B cell (primary cell): ENCODE measurements at regions not wholly inside any gene's neighbourhood (a gene's known extent, or its start where the extent isn't known, plus 50 kb on each side); places are given as distances from the start of the nearest gene placed in this dataset.

ENCODE experiments used
- ATAC-seq: fragments of 200-7000 bp; cut with Tn5 transposase; one replicate; pipeline ENCODE4 v1.10.0; 2021; ENCODE audit warnings: low read depth, mild to moderate bottlenecking, moderate number of reproducible peaks, moderate library complexity
- CTCF ChIA-PET: fragments of 350-600 bp; sonication (Branson Sonifier 250); formaldehyde crosslinking; loops from one replicate; lab custom pipeline; 2021; ENCODE audit warnings: antibody characterized with exemption, inconsistent platforms; lab: Charles Lee
- POLR2A ChIA-PET: fragments of 350-600 bp; sonication (Branson Sonifier 250); formaldehyde crosslinking; loops from one replicate; lab custom pipeline; 2021; ENCODE audit warnings: antibody characterized with exemption; lab: Charles Lee
- DNase-seq: peaks from one replicate; pipeline ENCODE4 v3.0.0; 2013
- H2AFZ ChIP-seq: 2 replicates; pipeline ENCODE4 v1.6.1; 2012; ENCODE audit warnings: mild to moderate bottlenecking, low read depth, low read length; ENCODE audit not compliant: insufficient read depth, poor library complexity, severe bottlenecking
- H3K27ac ChIP-seq, 2 donors: 1 replicate in 1 of 2; 2 replicates in 1 of 2; pipeline ENCODE4 v1.5.1; 2012 to 2013; ENCODE audit warnings: low read length in 2 of 2, mild to moderate bottlenecking in 2 of 2, moderate library complexity in 1 of 2
- H3K27me3 ChIP-seq, 4 experiments: fragments of 200-600 bp in 1 of 4; sonication (generic) in 1 of 4; replicated peaks in 1 of 4; 1 replicate in 2 of 4; 2 replicates in 2 of 4; pipeline versions ENCODE4 v1.6.1 to v1.7.0; 2013 to 2016; ENCODE audit warnings: low read length in 3 of 4, mild to moderate bottlenecking in 2 of 4, mixed read lengths in 1 of 4, moderate library complexity in 1 of 4; ENCODE audit not compliant: insufficient read depth in 4 of 4, control insufficient read depth in 3 of 4; ENCODE audit errors: control extremely low read depth in 1 of 4
- H3K36me3 ChIP-seq, 2 experiments: replicated peaks in 1 of 2; 1 replicate in 1 of 2; 2 replicates in 1 of 2; pipeline versions ENCODE4 v1.6.1 to v1.7.1; 2013; ENCODE audit warnings: low read length in 1 of 2; ENCODE audit not compliant: insufficient read depth in 2 of 2, control insufficient read depth in 1 of 2; ENCODE audit errors: control extremely low read depth in 1 of 2, extremely low read depth in 1 of 2
- H3K4me1 ChIP-seq, 2 donors: fragments of 200-600 bp in 1 of 2; sonication (generic) in 1 of 2; 1 replicate in 1 of 2; 2 replicates in 1 of 2; pipeline versions ENCODE4 v1.5.1 to v1.6.1; 2013 to 2017; ENCODE audit warnings: low read length in 2 of 2; ENCODE audit not compliant: control insufficient read depth in 2 of 2, insufficient read depth in 2 of 2
- H3K4me2 ChIP-seq: replicated peaks from 2 replicates; pipeline ENCODE3; 2012; ENCODE audit warnings: mild to moderate bottlenecking, low read depth, low read length; ENCODE audit not compliant: poor library complexity, severe bottlenecking
- H3K4me3 ChIP-seq, 5 experiments: fragments of 200-600 bp in 1 of 5; sonication (generic) in 1 of 5; 1 replicate in 3 of 5; 2 replicates in 2 of 5; pipeline versions ENCODE4 v1.5.1 to v1.7.0; 2011 to 2016; ENCODE audit warnings: low read length in 4 of 5, mild to moderate bottlenecking in 4 of 5, low read depth in 2 of 5, control low read depth in 1 of 5, moderate library complexity in 1 of 5; ENCODE audit not compliant: insufficient read depth in 1 of 5; ENCODE audit errors: control extremely low read depth in 1 of 5, extremely low read depth in 1 of 5
- H3K79me2 ChIP-seq: fragments of 200-600 bp; sonication (generic); one replicate; pipeline ENCODE4 v1.6.0; 2016; ENCODE audit warnings: low read length; ENCODE audit not compliant: control insufficient read depth, insufficient read depth
- H3K9ac ChIP-seq: fragments of 200-600 bp; sonication (generic); 2 replicates; pipeline ENCODE4 v1.6.1; 2017; ENCODE audit warnings: mild to moderate bottlenecking, low read length, moderate library complexity
- H3K9me3 ChIP-seq, 3 donors: one replicate each; pipeline versions ENCODE4 v1.6.1 to v1.7.1; 2013; ENCODE audit warnings: low read length in 2 of 3; ENCODE audit not compliant: control insufficient read depth in 2 of 3, insufficient read depth in 1 of 3; ENCODE audit errors: control extremely low read depth in 1 of 3
- H4K20me1 ChIP-seq: 2 replicates; pipeline ENCODE4 v1.6.0; 2012; ENCODE audit warnings: mild to moderate bottlenecking, low read length; ENCODE audit not compliant: insufficient read depth, control insufficient read depth, poor library complexity, severe bottlenecking
- H3K27ac Mint-ChIP-seq: one replicate; pipeline ENCODE4 v1.8.0; 2021; ENCODE audit warnings: mixed read lengths
- H3K27me3 Mint-ChIP-seq: one replicate; pipeline ENCODE4 v1.8.0; 2021; ENCODE audit warnings: mixed read lengths
- H3K4me1 Mint-ChIP-seq: one replicate; pipeline ENCODE4 v1.8.0; 2021; ENCODE audit warnings: mixed read lengths
- H3K4me3 Mint-ChIP-seq: one replicate; pipeline ENCODE4 v1.8.0; 2021; ENCODE audit warnings: mixed read lengths
- H3K9me3 Mint-ChIP-seq: one replicate; pipeline ENCODE4 v1.8.0; 2022; ENCODE audit warnings: mixed read lengths; ENCODE audit not compliant: insufficient read depth
- EZH2 ChIP-seq: IDR thresholded peaks from 2 replicates; pipeline ENCODE4 v1.6.1; 2012; ENCODE audit warnings: borderline replicate concordance, low read depth, mild to moderate bottlenecking, moderate library complexity, low read length; ENCODE audit not compliant: insufficient read depth, poor library complexity, severe bottlenecking
- WGBS: methylation state at CpG from one replicate; pipeline ENCODE4 v1.1.5; 2013; ENCODE audit warnings: missing lambda C conversion rate; ENCODE audit not compliant: insufficient coverage; 5-methylcytosine and 5-hydroxymethylcytosine counted together
- intact Hi-C: fragments of 100-400 bp; cut with micrococcal nuclease; formaldehyde crosslinking; loops from one replicate; pipeline ENCODE4 v1.10.0; 2022
- TF ChIP-seq, protein P1 (sequence below): fragments of 200-600 bp; IDR thresholded peaks from one replicate; pipeline ENCODE4 v1.8.0; 2022; ENCODE audit warnings: antibody characterized with exemption, mild to moderate bottlenecking

DNA sequence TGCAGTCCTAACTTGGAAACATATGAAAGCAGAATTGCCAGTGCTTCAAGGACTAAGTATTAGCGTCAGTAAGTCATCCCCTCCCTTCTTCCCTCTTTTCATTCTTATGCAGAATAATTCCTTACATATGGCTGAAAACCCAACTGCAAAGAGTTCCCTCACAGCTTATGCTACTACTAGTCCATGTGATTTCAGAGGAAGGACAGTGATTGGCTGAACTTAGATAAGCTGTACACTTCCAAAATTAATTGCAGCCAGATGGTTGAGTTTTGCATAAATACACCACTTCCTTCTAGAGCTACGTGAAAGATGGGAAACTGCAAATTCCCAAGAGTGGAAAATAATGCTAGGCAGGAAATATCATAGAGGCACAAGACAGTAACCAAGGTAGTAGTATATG, 730.4 kb downstream of the OLFM4 start:
- Histone ChIP-seq H2AFZ (no peak overlapping the region), H3K27me3 (no peaks in the 10 kb centered on the region), H3K4me3 (no peak overlapping the region), H3K36me3 (no peaks in the 10 kb centered on the region), H3K4me1 (no peaks in the 10 kb centered on the region), H3K79me2 (no peaks in the 10 kb centered on the region), H3K9me3 (peaks cover 0 to 9% (median 0%) of the 10 kb centered on the region in 3 donors), H3K27ac (no peak overlapping the region), H3K9ac (no peak overlapping the region), H3K4me2 (no peak overlapping the region), H4K20me1 (no peaks in the 10 kb centered on the region)
- ATAC-seq (no peak), DNase-seq (no peak)
- ChIA-PET POLR2A (no interaction called here), CTCF (no interaction called here)
- intact Hi-C loops = no loop called here
- TF ChIP-seq, protein P1, sequence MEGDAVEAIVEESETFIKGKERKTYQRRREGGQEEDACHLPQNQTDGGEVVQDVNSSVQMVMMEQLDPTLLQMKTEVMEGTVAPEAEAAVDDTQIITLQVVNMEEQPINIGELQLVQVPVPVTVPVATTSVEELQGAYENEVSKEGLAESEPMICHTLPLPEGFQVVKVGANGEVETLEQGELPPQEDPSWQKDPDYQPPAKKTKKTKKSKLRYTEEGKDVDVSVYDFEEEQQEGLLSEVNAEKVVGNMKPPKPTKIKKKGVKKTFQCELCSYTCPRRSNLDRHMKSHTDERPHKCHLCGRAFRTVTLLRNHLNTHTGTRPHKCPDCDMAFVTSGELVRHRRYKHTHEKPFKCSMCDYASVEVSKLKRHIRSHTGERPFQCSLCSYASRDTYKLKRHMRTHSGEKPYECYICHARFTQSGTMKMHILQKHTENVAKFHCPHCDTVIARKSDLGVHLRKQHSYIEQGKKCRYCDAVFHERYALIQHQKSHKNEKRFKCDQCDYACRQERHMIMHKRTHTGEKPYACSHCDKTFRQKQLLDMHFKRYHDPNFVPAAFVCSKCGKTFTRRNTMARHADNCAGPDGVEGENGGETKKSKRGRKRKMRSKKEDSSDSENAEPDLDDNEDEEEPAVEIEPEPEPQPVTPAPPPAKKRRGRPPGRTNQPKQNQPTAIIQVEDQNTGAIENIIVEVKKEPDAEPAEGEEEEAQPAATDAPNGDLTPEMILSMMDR = no peak
- no peak for TF ChIP-seq EZH2
- Mint-ChIP-seq H3K9me3 (no peaks in the 10 kb centered on the region), H3K27ac (no peak overlapping the region), H3K27me3 (no peaks in the 10 kb centered on the region), H3K4me3 (no peak overlapping the region), H3K4me1 (no peaks in the 10 kb centered on the region)
- 86% methylated on average over 1 of the region's 2 CpGs for WGBS

DNA sequence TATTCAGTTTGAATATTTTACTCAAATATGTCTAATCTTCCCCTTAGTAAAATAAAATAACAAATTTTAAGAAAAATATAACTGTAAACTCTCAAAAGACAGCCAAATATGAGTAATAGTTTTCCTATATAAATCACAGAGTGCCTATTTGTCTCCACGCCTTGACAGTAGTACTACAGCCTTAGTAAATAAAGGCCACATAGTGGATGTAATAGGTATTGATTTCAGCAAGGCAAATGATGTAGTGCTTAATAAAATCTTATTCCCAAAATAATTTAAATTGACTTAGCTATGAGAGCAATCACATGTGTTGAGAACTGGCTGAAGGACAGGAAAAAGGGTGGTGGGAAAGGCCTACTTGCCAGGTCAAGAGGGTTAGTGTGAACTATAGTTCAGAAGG, 747.2 kb downstream of the OLFM4 start:
- DNase-seq = no peak
- no peak overlapping the region for H3K27ac ChIP-seq
- TF ChIP-seq, protein P1 = no peak
- no peak for TF ChIP-seq EZH2
- WGBS = no CpG with 5 or more reads among the region's 1 CpG
- H3K4me2 ChIP-seq = no peak overlapping the region
- intact Hi-C loops = no loop called here
- Mint-ChIP-seq H3K27me3 (no peaks in the 10 kb centered on the region), H3K4me3 (no peak overlapping the region), H3K27ac (no peak overlapping the region), H3K4me1 (no peaks in the 10 kb centered on the region), H3K9me3 (no peaks in the 10 kb centered on the region)
- H3K9ac ChIP-seq = no peak overlapping the region
- no peak overlapping the region for H2AFZ ChIP-seq
- no peak for ATAC-seq
- H3K36me3 ChIP-seq = no peaks in the 10 kb centered on the region
- POLR2A ChIA-PET = no interaction called here
- H3K4me3 ChIP-seq = no peak overlapping the region
- H3K9me3 ChIP-seq = no peaks in the 10 kb centered on the region
- CTCF ChIA-PET = no interaction called here
- H3K27me3 ChIP-seq = no peaks in the 10 kb centered on the region
- no peaks in the 10 kb centered on the region for H4K20me1 ChIP-seq
- H3K4me1 ChIP-seq = no peaks in the 10 kb centered on the region
- no peaks in the 10 kb centered on the region for H3K79me2 ChIP-seq
